ENCODE measurements at regions not wholly inside any gene's neighbourhood (a gene's known extent, or its start where the extent isn't known, plus 50 kb on each side); places are given as distances from the start of the nearest gene placed in this dataset.

DNA sequence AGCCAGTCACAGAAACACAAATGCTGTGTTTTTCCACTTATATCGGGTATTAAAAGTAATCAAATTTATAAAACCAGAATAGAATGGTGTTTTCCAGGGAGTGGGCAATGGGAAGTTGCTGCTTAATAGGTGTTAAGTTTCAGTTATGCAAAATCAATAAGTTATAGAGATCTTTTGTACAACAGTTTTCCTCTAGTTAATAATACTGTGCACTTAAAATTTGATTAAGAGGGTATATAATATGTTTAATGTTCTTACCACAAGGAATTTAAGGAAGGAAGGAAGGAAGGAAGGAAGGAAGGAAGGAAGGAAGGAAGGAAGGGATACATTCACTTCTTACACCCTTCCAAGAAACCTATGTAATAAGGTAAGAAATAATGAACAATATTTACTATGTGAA is 867.7 kb upstream of the CDH6 start:
- TF ChIP-seq, protein P1, sequence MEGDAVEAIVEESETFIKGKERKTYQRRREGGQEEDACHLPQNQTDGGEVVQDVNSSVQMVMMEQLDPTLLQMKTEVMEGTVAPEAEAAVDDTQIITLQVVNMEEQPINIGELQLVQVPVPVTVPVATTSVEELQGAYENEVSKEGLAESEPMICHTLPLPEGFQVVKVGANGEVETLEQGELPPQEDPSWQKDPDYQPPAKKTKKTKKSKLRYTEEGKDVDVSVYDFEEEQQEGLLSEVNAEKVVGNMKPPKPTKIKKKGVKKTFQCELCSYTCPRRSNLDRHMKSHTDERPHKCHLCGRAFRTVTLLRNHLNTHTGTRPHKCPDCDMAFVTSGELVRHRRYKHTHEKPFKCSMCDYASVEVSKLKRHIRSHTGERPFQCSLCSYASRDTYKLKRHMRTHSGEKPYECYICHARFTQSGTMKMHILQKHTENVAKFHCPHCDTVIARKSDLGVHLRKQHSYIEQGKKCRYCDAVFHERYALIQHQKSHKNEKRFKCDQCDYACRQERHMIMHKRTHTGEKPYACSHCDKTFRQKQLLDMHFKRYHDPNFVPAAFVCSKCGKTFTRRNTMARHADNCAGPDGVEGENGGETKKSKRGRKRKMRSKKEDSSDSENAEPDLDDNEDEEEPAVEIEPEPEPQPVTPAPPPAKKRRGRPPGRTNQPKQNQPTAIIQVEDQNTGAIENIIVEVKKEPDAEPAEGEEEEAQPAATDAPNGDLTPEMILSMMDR (IDR thresholded peaks at IDR 0.05; ENCODE audit: low read depth, low read length) = no peak
- TF ChIP-seq, protein P2, sequence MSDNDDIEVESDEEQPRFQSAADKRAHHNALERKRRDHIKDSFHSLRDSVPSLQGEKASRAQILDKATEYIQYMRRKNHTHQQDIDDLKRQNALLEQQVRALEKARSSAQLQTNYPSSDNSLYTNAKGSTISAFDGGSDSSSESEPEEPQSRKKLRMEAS (IDR thresholded peaks at IDR 0.05; ENCODE audit: low read depth, low read length) = no peak
